HL-60 (cell line): ENCODE measurements at regions not wholly inside any gene's neighbourhood (a gene's known extent, or its start where the extent isn't known, plus 50 kb on each side); places are given as distances from the start of the nearest gene placed in this dataset.

ENCODE experiments used
- GABPA ChIP-seq: IDR thresholded peaks from 2 replicates; pipeline ENCODE4 v1.6.1; 2012; ENCODE audit warnings: low read depth
- POLR2AphosphoS5 ChIP-seq: IDR thresholded peaks from 2 replicates; pipeline ENCODE4 v1.6.1; 2012; ENCODE audit warnings: low read depth
- REST ChIP-seq: IDR thresholded peaks from 2 replicates; pipeline ENCODE4 v1.6.1; 2012; ENCODE audit warnings: low read depth; ENCODE audit not compliant: insufficient replicate concordance
- SPI1 ChIP-seq: IDR thresholded peaks from 2 replicates; pipeline ENCODE4 v1.6.1; 2012; ENCODE audit warnings: low read depth, mild to moderate bottlenecking, borderline replicate concordance
- TF ChIP-seq, protein P1 (sequence below): IDR thresholded peaks from one replicate; pipeline ENCODE4 v1.5.1; 2011; ENCODE audit warnings: low read length, control low read depth, inconsistent platforms; ENCODE audit not compliant: insufficient read depth

DNA sequence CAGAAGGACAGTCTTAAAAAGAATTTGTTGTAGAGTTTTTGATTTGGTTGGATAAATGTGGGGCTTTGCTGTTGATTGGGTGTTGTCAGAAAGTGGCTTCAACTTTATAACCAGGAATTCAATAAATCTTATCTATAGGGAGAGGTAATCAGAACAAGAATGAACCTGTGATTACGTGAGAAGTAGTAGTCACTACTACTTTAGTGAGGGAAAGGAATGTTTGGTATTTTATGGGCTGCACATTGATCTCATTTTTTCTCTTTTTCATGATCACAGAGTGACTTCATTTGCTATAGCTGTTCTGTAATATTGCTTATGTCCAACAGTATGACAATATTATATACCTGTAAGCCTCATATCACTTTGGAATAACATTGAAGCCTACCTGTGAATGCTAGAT lies 485.2 kb upstream of the BCHE start:
- TF ChIP-seq GABPA (no peak), SPI1 (no peak), POLR2AphosphoS5 (no peak), REST (no peak)
- TF ChIP-seq, protein P1, sequence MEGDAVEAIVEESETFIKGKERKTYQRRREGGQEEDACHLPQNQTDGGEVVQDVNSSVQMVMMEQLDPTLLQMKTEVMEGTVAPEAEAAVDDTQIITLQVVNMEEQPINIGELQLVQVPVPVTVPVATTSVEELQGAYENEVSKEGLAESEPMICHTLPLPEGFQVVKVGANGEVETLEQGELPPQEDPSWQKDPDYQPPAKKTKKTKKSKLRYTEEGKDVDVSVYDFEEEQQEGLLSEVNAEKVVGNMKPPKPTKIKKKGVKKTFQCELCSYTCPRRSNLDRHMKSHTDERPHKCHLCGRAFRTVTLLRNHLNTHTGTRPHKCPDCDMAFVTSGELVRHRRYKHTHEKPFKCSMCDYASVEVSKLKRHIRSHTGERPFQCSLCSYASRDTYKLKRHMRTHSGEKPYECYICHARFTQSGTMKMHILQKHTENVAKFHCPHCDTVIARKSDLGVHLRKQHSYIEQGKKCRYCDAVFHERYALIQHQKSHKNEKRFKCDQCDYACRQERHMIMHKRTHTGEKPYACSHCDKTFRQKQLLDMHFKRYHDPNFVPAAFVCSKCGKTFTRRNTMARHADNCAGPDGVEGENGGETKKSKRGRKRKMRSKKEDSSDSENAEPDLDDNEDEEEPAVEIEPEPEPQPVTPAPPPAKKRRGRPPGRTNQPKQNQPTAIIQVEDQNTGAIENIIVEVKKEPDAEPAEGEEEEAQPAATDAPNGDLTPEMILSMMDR = no peak
